PC-3 (cell line): ENCODE measurements at regions not wholly inside any gene's neighbourhood (a gene's known extent, or its start where the extent isn't known, plus 50 kb on each side); places are given as distances from the start of the nearest gene placed in this dataset.

Experiments
- ATAC-seq: fragments of 200-7000 bp; cut with Tn5 transposase; 2 replicates; pipeline ENCODE4 v1.9.1; 2020; ENCODE audit warnings: mild to moderate bottlenecking, moderate library complexity
- BruUV-seq: library from RNA; stranded (reverse); fragments of 400-500 nt; replicated peaks from 2 replicates; lab custom pipeline; 2021; lab: Mats Ljungman, UMichigan
- CTCF ChIA-PET: fragments of 300-600 bp; sonication (Branson Sonifier 250); formaldehyde crosslinking; loops from one replicate; lab custom pipeline; 2022; ENCODE audit warnings: antibody characterized with exemption; lab: Charles Lee
- POLR2A ChIA-PET: fragments of 300-600 bp; sonication (Branson Sonifier 250); formaldehyde crosslinking; loops from one replicate; lab custom pipeline; 2022; ENCODE audit warnings: antibody characterized with exemption; ENCODE audit not compliant: unreplicated experiment; lab: Charles Lee
- DNase-seq: peaks from one replicate; pipeline ENCODE4 v3.0.0-alpha.2; 2015
- H2AFZ ChIP-seq: fragments of 300-600 bp; sonication (generic); 2 replicates; pipeline ENCODE4 v1.6.0; 2016; ENCODE audit warnings: antibody characterized with exemption, low read length
- H3F3A ChIP-seq: fragments of 300-600 bp; sonication (generic); one replicate; pipeline ENCODE4 v1.6.0; 2017; ENCODE audit warnings: antibody characterized with exemption, low read length, control low read depth, mild to moderate bottlenecking; ENCODE audit not compliant: unreplicated experiment
- H3K27ac ChIP-seq: fragments of 300-600 bp; sonication (generic); 2 replicates; pipeline ENCODE4 v1.5.1; 2016; ENCODE audit warnings: mild to moderate bottlenecking, low read length
- H3K27me3 ChIP-seq: fragments of 300-600 bp; sonication (generic); 2 replicates; pipeline ENCODE4 v1.6.1; 2016; ENCODE audit warnings: low read length, mixed read lengths
- H3K36me3 ChIP-seq: fragments of 300-600 bp; sonication (generic); 2 replicates; pipeline ENCODE4 v1.6.1; 2016; ENCODE audit warnings: low read depth, mixed run types, low read length, mixed read lengths
- H3K4me1 ChIP-seq: fragments of 300-600 bp; sonication (generic); 2 replicates; pipeline ENCODE4 v1.5.1; 2016; ENCODE audit warnings: low read length; ENCODE audit not compliant: insufficient read depth
- H3K4me2 ChIP-seq: fragments of 300-600 bp; sonication (generic); 2 replicates; pipeline ENCODE4 v1.6.0; 2016; ENCODE audit warnings: low read length
- H3K4me3 ChIP-seq: fragments of 300-600 bp; sonication (generic); 2 replicates; pipeline ENCODE4 v1.5.1; 2016; ENCODE audit warnings: mild to moderate bottlenecking, low read length, mixed read lengths
- H3K79me2 ChIP-seq: fragments of 300-600 bp; sonication (generic); 2 replicates; pipeline ENCODE4 v1.6.1; 2017; ENCODE audit warnings: low read length, mixed read lengths
- H3K9ac ChIP-seq: fragments of 300-600 bp; sonication (generic); 2 replicates; pipeline ENCODE4 v1.6.0; 2016; ENCODE audit warnings: mild to moderate bottlenecking, low read length
- H3K9me2 ChIP-seq: fragments of 300-600 bp; sonication (generic); replicated peaks from 2 replicates; pipeline ENCODE4 v1.6.1; 2016; ENCODE audit warnings: mixed run types, low read length, mixed read lengths
- H3K9me3 ChIP-seq: fragments of 300-600 bp; sonication (generic); 2 replicates; pipeline ENCODE4 v1.6.1; 2016; ENCODE audit warnings: low read length, mixed read lengths
- H4K20me1 ChIP-seq: fragments of 300-600 bp; sonication (generic); 2 replicates; pipeline ENCODE4 v1.6.1; 2016; ENCODE audit warnings: low read length, mixed read lengths
- EZH2 ChIP-seq: fragments of 300-600 bp; sonication (generic); IDR thresholded peaks from one replicate; pipeline ENCODE4 v1.6.1; 2017; ENCODE audit warnings: antibody characterized with exemption, mild to moderate bottlenecking, low read length; ENCODE audit not compliant: unreplicated experiment
- EZH2phosphoT487 ChIP-seq: fragments of 300-600 bp; sonication (generic); IDR thresholded peaks from 2 replicates; pipeline ENCODE4 v1.6.1; 2018; ENCODE audit warnings: mild to moderate bottlenecking, antibody characterized with exemption, low read length, borderline replicate concordance
- intact Hi-C: fragments of 100-400 bp; cut with micrococcal nuclease; formaldehyde crosslinking; loops from 2 replicates; pipeline ENCODE4 v1.9.0; 2023
- TF ChIP-seq, protein P1 (sequence below): fragments of 300-600 bp; sonication (generic); conservative IDR thresholded peaks from 2 replicates; pipeline ENCODE4 v1.5.1; 2017; ENCODE audit warnings: antibody characterized with exemption, low read depth, mild to moderate bottlenecking, low read length

DNA sequence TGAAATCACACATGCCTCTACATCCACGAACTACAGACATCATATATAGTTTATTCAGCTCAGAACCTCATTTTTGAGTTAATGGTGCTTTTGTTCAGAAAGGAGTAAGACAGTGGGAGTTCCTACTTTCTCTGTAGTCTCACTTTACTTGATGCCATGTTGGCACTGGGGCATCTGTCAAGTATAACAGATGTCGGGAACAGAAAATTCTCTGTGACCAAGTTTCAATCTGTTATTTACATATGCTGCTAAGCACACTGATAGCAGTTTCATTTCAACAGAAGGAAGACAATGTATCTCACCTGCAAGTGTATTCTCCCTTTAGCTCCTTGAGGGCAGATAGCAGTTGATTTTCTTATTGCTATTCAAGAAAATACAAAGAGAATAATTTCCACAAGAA is 774.1 kb downstream of the METTL4 start:
- no peaks in the 10 kb centered on the region for H3K4me1 ChIP-seq
- no peak for TF ChIP-seq EZH2
- TF ChIP-seq, protein P1, sequence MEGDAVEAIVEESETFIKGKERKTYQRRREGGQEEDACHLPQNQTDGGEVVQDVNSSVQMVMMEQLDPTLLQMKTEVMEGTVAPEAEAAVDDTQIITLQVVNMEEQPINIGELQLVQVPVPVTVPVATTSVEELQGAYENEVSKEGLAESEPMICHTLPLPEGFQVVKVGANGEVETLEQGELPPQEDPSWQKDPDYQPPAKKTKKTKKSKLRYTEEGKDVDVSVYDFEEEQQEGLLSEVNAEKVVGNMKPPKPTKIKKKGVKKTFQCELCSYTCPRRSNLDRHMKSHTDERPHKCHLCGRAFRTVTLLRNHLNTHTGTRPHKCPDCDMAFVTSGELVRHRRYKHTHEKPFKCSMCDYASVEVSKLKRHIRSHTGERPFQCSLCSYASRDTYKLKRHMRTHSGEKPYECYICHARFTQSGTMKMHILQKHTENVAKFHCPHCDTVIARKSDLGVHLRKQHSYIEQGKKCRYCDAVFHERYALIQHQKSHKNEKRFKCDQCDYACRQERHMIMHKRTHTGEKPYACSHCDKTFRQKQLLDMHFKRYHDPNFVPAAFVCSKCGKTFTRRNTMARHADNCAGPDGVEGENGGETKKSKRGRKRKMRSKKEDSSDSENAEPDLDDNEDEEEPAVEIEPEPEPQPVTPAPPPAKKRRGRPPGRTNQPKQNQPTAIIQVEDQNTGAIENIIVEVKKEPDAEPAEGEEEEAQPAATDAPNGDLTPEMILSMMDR: no peak
- TF ChIP-seq EZH2phosphoT487: no peak
- no peaks in the 10 kb centered on the region for H3F3A ChIP-seq
- H3K9me3 ChIP-seq: no peaks in the 10 kb centered on the region
- no peaks in the 10 kb centered on the region for H3K36me3 ChIP-seq
- H3K4me2 ChIP-seq: no peak overlapping the region
- H2AFZ ChIP-seq: no peak overlapping the region
- ATAC-seq (no peak), DNase-seq (no peak)
- peaks cover 66% of the 10 kb centered on the region for H3K27me3 ChIP-seq
- intact Hi-C loops: no loop called here
- no peak overlapping the region for H3K27ac ChIP-seq
- H3K9ac ChIP-seq: no peak overlapping the region
- H3K9me2 ChIP-seq: no peaks in the 10 kb centered on the region
- H3K79me2 ChIP-seq: no peaks in the 10 kb centered on the region
- POLR2A ChIA-PET: no interaction called here
- no peak overlapping the region for H3K4me3 ChIP-seq
- CTCF ChIA-PET: no interaction called here
- no peaks in the 10 kb centered on the region for H4K20me1 ChIP-seq
- no TSS peak for BruUV-seq

DNA sequence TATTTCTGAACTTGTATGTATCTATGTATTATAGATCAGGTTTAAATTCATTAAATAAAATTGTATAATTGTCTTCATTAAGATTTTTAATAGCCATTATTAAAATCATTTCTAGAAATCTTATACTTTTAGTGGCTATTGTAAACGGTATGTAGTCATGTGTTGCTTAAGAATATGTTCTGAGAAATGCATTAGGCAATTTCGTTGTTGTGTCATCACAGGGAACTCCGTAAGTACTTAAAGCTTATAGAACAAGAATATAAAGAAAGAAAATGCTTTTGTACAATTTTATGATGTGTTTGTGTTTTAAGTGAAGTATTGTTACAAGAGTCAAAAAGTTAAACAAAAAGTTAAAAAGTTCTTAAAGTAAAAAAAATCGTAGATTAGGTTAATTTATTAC is 765.8 kb downstream of the METTL4 start:
- Histone ChIP-seq H3K79me2 (no peaks in the 10 kb centered on the region), H3K4me2 (no peak overlapping the region), H3K9me3 (no peaks in the 10 kb centered on the region), H3K9me2 (no peaks in the 10 kb centered on the region), H3K4me3 (no peak overlapping the region), H3K9ac (no peak overlapping the region), H3F3A (no peaks in the 10 kb centered on the region), H2AFZ (no peak overlapping the region), H3K36me3 (no peaks in the 10 kb centered on the region), H3K27ac (no peak overlapping the region), H3K4me1 (no peaks in the 10 kb centered on the region), H4K20me1 (no peaks in the 10 kb centered on the region), H3K27me3 (peaks cover 13% of the 10 kb centered on the region; the same call in 1 of the 2 replicates)
- ChIA-PET POLR2A (no interaction called here), CTCF (no interaction called here)
- intact Hi-C loops: no loop called here
- no TSS peak for BruUV-seq
- TF ChIP-seq EZH2: no peak
- TF ChIP-seq, protein P1: no peak
- TF ChIP-seq EZH2phosphoT487: no peak
- no peak for DNase-seq
- ATAC-seq: no peak

DNA sequence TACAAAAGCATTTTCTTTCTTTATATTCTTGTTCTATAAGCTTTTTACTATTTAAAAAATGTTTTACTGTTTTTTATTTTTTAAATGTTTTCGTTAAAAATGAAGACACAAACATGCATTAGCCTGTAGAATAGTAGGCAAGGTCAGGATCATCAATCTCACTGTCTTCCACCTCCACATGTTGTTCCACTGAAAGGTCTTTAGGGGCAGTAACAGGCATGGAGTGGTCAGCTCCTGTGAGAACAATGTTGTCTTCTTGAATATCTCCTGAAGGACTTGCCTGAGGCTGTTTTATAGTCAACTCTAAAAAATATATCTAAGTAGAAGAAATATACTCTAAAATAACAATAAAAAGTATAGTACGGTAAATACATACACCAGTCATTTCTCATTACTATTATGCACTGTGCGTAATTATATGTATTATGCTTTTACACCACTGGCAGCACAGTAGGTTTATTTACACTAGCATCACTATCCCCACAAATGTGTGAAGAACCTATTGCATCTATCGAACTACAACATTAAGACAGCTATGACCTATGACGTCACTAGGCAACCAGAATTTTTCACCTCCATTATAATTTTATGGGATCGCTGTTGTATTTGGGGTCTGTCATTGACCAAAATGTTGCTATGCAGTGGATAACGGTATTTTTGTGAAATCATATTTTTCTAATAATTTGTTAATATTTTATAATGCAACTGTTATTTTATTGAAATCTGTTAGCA is 764.3 kb downstream of the METTL4 start:
- H3K79me2 ChIP-seq: no peaks in the 10 kb centered on the region
- intact Hi-C loops: no loop called here
- no peaks in the 10 kb centered on the region for H3F3A ChIP-seq
- CTCF ChIA-PET: no interaction called here
- no peak overlapping the region for H3K9ac ChIP-seq
- no peaks in the 10 kb centered on the region for H3K9me3 ChIP-seq
- no peak overlapping the region for H2AFZ ChIP-seq
- H3K27me3 ChIP-seq: peaks cover 4% of the 10 kb centered on the region; the same call in 1 of the 2 replicates
- H3K4me2 ChIP-seq: no peak overlapping the region
- H3K9me2 ChIP-seq: no peaks in the 10 kb centered on the region
- no peak for TF ChIP-seq EZH2phosphoT487
- no peak for TF ChIP-seq EZH2
- TF ChIP-seq, protein P1: no peak; the same call in 1 of the 2 replicates
- no peaks in the 10 kb centered on the region for H3K36me3 ChIP-seq
- H3K4me1 ChIP-seq: no peaks in the 10 kb centered on the region
- BruUV-seq: no TSS peak
- ATAC-seq (no peak), DNase-seq (no peak)
- no peaks in the 10 kb centered on the region for H4K20me1 ChIP-seq
- H3K27ac ChIP-seq: no peak overlapping the region
- no peak overlapping the region for H3K4me3 ChIP-seq
- POLR2A ChIA-PET: no interaction called here
